Spinal cord (tissue), 9 donors: ENCODE measurements at regions not wholly inside any gene's neighbourhood (a gene's known extent, or its start where the extent isn't known, plus 50 kb on each side); places are given as distances from the start of the nearest gene placed in this dataset.
A peak's percentile ranks its signal among the peaks of the same experiment; 100 is the strongest.

Source experiments
- DNase-seq, 6 donors: peaks; one replicate each; pipeline versions ENCODE4 v3.0.0 to v3.0.0-alpha.2; 2013 to 2015; ENCODE audit warnings: low spot score in 6 of 6, low read depth in 4 of 6
- H3K27ac ChIP-seq: one replicate; pipeline ENCODE4 v1.5.1; 2013; ENCODE audit warnings: low read depth, low read length, control low read depth
- H3K27me3 ChIP-seq: one replicate; pipeline ENCODE4 v1.6.1; 2013; ENCODE audit warnings: low read length; ENCODE audit not compliant: control insufficient read depth, insufficient read depth
- H3K36me3 ChIP-seq: one replicate; pipeline ENCODE4 v1.6.1; 2013; ENCODE audit warnings: low read length; ENCODE audit not compliant: control insufficient read depth, insufficient read depth
- H3K4me1 ChIP-seq: one replicate; pipeline ENCODE4 v1.6.1; 2013; ENCODE audit warnings: low read length; ENCODE audit not compliant: control insufficient read depth, insufficient read depth
- H3K4me3 ChIP-seq: one replicate; pipeline ENCODE4 v1.5.1; 2013; ENCODE audit warnings: low read depth, low read length, control low read depth
- H3K9me3 ChIP-seq: one replicate; pipeline ENCODE4 v1.6.1; 2013; ENCODE audit warnings: low read length; ENCODE audit not compliant: control insufficient read depth, insufficient read depth
- WGBS: methylation state at CpG from one replicate; pipeline ENCODE4 v1.1.5; 2013; ENCODE audit warnings: missing lambda C conversion rate; ENCODE audit not compliant: insufficient coverage; 5-methylcytosine and 5-hydroxymethylcytosine counted together
- donor health status: healthy.

- no peak for DNase-seq
- Histone ChIP-seq H3K4me1 (no peaks in the 10 kb centered on the region), H3K9me3 (no peaks in the 10 kb centered on the region), H3K27me3 (no peaks in the 10 kb centered on the region), H3K4me3 (no peak overlapping the region), H3K27ac (no peak overlapping the region), H3K36me3 (no peaks in the 10 kb centered on the region)
- WGBS: 88% methylated on average over 1 of the region's 2 CpGs
These were observed 98.1 kb upstream of the PTPRR start for GRCh38 chr12:71018682-71019081.

DNA sequence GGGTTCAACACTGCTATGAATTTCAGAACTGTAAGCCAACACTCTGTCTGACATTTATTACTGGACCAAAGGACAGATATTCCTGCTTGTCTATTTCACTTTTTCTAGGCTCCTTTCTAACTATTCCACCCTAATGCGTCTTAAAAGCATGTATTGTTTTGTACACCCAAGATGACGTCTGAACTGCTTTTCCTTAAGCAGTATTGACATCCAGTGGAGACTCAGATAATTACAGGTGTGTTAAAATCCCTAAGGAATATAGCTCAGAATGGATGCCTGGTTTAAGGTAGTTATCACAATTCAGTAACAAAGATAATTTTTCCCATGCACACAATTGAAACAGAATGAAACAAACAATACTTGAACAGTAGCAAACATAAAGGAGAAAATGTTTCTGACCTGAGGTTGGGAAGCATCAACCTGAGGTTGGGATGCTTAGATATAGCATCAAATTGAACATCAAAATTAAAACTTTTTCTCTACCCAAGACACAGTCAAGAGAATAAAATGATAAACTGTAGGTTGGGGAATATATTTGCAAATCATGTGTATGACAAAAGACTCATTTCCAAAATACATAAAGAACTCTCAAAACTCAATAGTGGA, 93.7 kb upstream of the PTPRR start:
- Histone ChIP-seq H3K9me3 (no peaks in the 10 kb centered on the region), H3K36me3 (no peaks in the 10 kb centered on the region), H3K27me3 (no peaks in the 10 kb centered on the region), H3K4me3 (no peak overlapping the region), H3K27ac (no peak overlapping the region), H3K4me1 (no peaks in the 10 kb centered on the region)
- no CpG with 5 or more reads among the region's 2 CpGs for WGBS
- DNase-seq: peak in 5 of 6 donors; percentile 7 to 89 (median 37)

GRCh38 chr12:71011261-71011660, 90.7 kb upstream of the PTPRR start:
- no peaks in the 10 kb centered on the region for H3K4me1 ChIP-seq
- 94% methylated on average over 2 of the region's 4 CpGs for WGBS
- H3K9me3 ChIP-seq: no peaks in the 10 kb centered on the region
- no peak overlapping the region for H3K27ac ChIP-seq
- no peak for DNase-seq
- no peaks in the 10 kb centered on the region for H3K27me3 ChIP-seq
- H3K4me3 ChIP-seq: no peak overlapping the region
- H3K36me3 ChIP-seq: no peaks in the 10 kb centered on the region

DNA sequence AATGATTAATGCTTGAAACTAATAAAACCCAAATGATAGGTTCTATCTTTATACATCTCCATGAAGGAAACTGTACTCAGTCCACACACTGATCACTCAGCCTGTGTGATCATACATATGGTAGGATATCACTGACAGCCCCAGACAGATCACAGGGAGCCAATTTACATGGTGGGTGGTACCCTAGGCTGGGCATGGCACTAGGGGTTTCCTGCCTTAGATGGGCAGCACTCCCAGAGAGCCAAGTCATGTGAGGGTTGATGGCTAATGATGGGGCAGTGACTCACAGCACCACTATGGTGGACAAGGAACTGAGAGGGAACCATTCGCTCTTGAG, 89.6 kb upstream of the PTPRR start:
- Histone ChIP-seq H3K9me3 (no peaks in the 10 kb centered on the region), H3K36me3 (no peaks in the 10 kb centered on the region), H3K4me1 (no peaks in the 10 kb centered on the region), H3K4me3 (no peak overlapping the region), H3K27ac (no peak overlapping the region), H3K27me3 (no peaks in the 10 kb centered on the region)
- WGBS: no CpG with 5 or more reads among the region's 1 CpG
- no peak for DNase-seq

- no peak overlapping the region for H3K27ac ChIP-seq
- no peaks in the 10 kb centered on the region for H3K27me3 ChIP-seq
- no CpG with 5 or more reads among the region's 6 CpGs for WGBS
- no peaks in the 10 kb centered on the region for H3K9me3 ChIP-seq
- no peaks in the 10 kb centered on the region for H3K36me3 ChIP-seq
- no peaks in the 10 kb centered on the region for H3K4me1 ChIP-seq
- DNase-seq: no peak
- no peak overlapping the region for H3K4me3 ChIP-seq
These were observed 89.0 kb upstream of the PTPRR start for GRCh38 chr12:71009430-71010142.

DNA sequence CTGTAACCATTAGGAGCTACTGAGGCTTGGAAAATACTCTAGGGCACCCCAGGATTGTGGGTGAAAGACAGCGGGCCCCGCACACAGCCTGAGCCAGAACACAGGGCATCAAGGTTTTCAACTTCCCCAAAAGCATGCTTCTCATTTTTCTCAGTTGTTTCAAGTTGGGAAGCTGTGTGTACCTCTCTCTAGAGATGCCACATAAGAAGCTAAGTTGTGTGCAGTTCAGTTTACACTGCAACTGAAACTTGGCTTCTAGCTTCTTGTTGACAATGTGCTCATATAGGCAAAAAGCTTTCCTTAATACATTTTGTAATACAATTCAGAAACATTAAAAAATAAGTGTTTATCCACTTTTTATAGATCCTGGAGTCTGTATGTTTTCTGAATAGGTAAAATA, 88.1 kb upstream of the PTPRR start:
- H3K4me3 ChIP-seq: no peak overlapping the region
- no peaks in the 10 kb centered on the region for H3K27me3 ChIP-seq
- no peak for DNase-seq
- H3K36me3 ChIP-seq: no peaks in the 10 kb centered on the region
- WGBS: 90% methylated on average over 2 of the region's 2 CpGs
- no peak overlapping the region for H3K27ac ChIP-seq
- no peaks in the 10 kb centered on the region for H3K9me3 ChIP-seq
- no peaks in the 10 kb centered on the region for H3K4me1 ChIP-seq

DNA sequence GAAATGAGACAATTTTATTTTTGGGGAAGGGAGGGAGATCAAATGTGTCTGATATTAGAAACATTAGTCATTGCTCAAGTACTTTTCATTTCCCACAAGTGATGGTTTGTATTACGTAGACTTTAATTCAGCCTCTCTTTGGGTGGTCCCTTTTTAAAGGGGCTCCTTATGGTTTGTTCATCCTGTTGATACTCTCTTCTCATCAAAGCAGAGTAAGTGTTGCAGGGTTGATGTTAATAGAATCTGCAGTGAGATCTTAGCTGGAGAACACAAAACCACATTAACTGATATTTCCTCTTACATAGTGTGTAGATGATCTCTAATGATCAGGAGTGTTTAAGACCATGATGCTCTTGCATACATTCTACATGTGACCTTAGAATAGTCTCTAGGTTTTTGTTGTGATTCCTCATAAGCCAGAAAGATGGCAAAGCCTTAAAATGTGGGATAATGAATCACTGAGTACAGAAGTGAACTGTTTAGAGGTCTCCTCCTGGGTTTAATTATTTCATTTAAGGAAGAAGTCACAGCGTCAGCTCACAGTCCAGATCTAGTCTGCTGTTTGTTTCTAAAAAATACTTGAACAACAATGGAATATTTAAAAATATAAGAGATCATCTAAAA, 87.4 kb upstream of the PTPRR start:
- Histone ChIP-seq H3K27me3 (no peaks in the 10 kb centered on the region), H3K4me1 (no peaks in the 10 kb centered on the region), H3K4me3 (no peak overlapping the region), H3K27ac (no peak overlapping the region), H3K9me3 (no peaks in the 10 kb centered on the region), H3K36me3 (no peaks in the 10 kb centered on the region)
- peak in 1 of 6 donors; percentile 6 for DNase-seq
- WGBS: no CpG with 5 or more reads among the region's 2 CpGs

DNA sequence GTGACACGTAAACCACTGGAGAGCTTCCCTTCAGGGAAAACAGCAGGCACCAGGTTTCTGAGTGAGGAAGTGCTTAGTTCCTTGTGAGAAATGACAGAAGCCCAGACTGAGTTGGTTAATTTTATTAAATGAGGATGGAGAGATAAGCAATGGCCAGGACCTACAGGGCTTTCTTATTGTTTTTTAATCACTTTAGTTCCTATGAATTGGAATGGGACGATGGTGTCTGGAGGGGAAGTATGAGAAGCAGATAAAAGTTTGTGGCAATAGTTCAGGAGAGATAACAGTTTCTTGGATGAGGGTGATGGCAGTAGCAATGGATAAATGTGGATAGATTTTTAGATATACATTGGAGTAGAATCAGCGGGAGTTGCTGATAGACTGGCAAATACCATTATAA, 86.5 kb upstream of the PTPRR start:
- Histone ChIP-seq H3K9me3 (no peaks in the 10 kb centered on the region), H3K36me3 (no peaks in the 10 kb centered on the region), H3K4me1 (no peaks in the 10 kb centered on the region), H3K27me3 (no peaks in the 10 kb centered on the region), H3K4me3 (no peak overlapping the region), H3K27ac (no peak overlapping the region)
- DNase-seq: no peak
- 100% methylated on average over 2 of the region's 3 CpGs for WGBS

- no CpG with 5 or more reads among the region's 3 CpGs for WGBS
These were observed 84.6 kb upstream of the PTPRR start for GRCh38 chr12:71005166-71005565.

GRCh38 chr12:71004578-71004977, 84.0 kb upstream of the PTPRR start:
- H3K27ac ChIP-seq: no peak overlapping the region
- DNase-seq: no peak
- H3K9me3 ChIP-seq: no peaks in the 10 kb centered on the region
- 100% methylated on average over 1 of the region's 4 CpGs for WGBS
- H3K4me1 ChIP-seq: no peaks in the 10 kb centered on the region
- no peak overlapping the region for H3K4me3 ChIP-seq
- H3K36me3 ChIP-seq: no peaks in the 10 kb centered on the region
- no peaks in the 10 kb centered on the region for H3K27me3 ChIP-seq

More at GRCh38 chr12:71005166-71005565, 84.6 kb upstream of the PTPRR start:
- DNase-seq: no peak
- H3K4me1 ChIP-seq: no peaks in the 10 kb centered on the region
- H3K27ac ChIP-seq: no peak overlapping the region
- H3K4me3 ChIP-seq: no peak overlapping the region
- no peaks in the 10 kb centered on the region for H3K9me3 ChIP-seq
- H3K27me3 ChIP-seq: no peaks in the 10 kb centered on the region
- no peaks in the 10 kb centered on the region for H3K36me3 ChIP-seq
